Smooth muscle cell (in vitro differentiated cells): ENCODE measurements at regions not wholly inside any gene's neighbourhood (a gene's known extent, or its start where the extent isn't known, plus 50 kb on each side); places are given as distances from the start of the nearest gene placed in this dataset.

Experiments used
- DNase-seq: peaks from one replicate; lab custom pipeline; 2025; ENCODE audit not compliant: unreplicated experiment; lab: John Stamatoyannopoulos, UW
- H2AFZ ChIP-seq: fragments of 200-600 bp; sonication (generic); 2 replicates; pipeline ENCODE4 v1.6.0; 2016; ENCODE audit warnings: antibody characterized with exemption, low read depth, mild to moderate bottlenecking
- H3F3A ChIP-seq: fragments of 200-600 bp; sonication (generic); 2 replicates; pipeline ENCODE4 v1.6.0; 2017; ENCODE audit warnings: antibody characterized with exemption, low read depth
- H3K27ac ChIP-seq: fragments of 200-600 bp; sonication (generic); 2 replicates; pipeline ENCODE4 v1.5.1; 2016; ENCODE audit warnings: low read depth, mild to moderate bottlenecking
- H3K27me3 ChIP-seq: fragments of 200-600 bp; sonication (generic); 2 replicates; pipeline ENCODE4 v1.6.1; 2016; ENCODE audit warnings: low read depth, mild to moderate bottlenecking
- H3K36me3 ChIP-seq: fragments of 200-600 bp; sonication (generic); 2 replicates; pipeline ENCODE4 v1.5.1; 2016; ENCODE audit warnings: low read depth
- H3K4me1 ChIP-seq: fragments of 200-600 bp; sonication (generic); 2 replicates; pipeline ENCODE4 v1.5.1; 2016; ENCODE audit warnings: low read depth
- H3K4me2 ChIP-seq: fragments of 200-600 bp; sonication (generic); 2 replicates; pipeline ENCODE4 v1.6.0; 2016; ENCODE audit warnings: mild to moderate bottlenecking
- H3K4me3 ChIP-seq: fragments of 200-600 bp; sonication (generic); 2 replicates; pipeline ENCODE4 v1.5.1; 2016; ENCODE audit warnings: mild to moderate bottlenecking
- H3K79me2 ChIP-seq: fragments of 200-600 bp; sonication (generic); 2 replicates; pipeline ENCODE4 v1.6.0; 2016; ENCODE audit warnings: low read depth, mild to moderate bottlenecking
- H3K9ac ChIP-seq: fragments of 200-600 bp; sonication (generic); 2 replicates; pipeline ENCODE4 v1.6.0; 2016; ENCODE audit warnings: low read depth
- H3K9me3 ChIP-seq: fragments of 200-600 bp; sonication (generic); replicated peaks from 2 replicates; pipeline ENCODE4 v1.5.1; 2016; ENCODE audit warnings: low read depth
- H4K20me1 ChIP-seq: fragments of 200-600 bp; sonication (generic); 2 replicates; pipeline ENCODE4 v1.6.0; 2016; ENCODE audit warnings: low read depth
- WGBS: methylation state at CpG from one replicate; pipeline ENCODE4 v1.1.7; 2016; ENCODE audit warnings: low lambda C conversion rate; 5-methylcytosine and 5-hydroxymethylcytosine counted together
- TF ChIP-seq, protein P1 (sequence below): fragments of 200-600 bp; sonication (generic); IDR thresholded peaks from 2 replicates; pipeline ENCODE4 v1.5.1; 2017; ENCODE audit warnings: borderline replicate concordance, mild to moderate bottlenecking, antibody characterized with exemption; ENCODE audit not compliant: insufficient read depth, poor library complexity, severe bottlenecking

DNA sequence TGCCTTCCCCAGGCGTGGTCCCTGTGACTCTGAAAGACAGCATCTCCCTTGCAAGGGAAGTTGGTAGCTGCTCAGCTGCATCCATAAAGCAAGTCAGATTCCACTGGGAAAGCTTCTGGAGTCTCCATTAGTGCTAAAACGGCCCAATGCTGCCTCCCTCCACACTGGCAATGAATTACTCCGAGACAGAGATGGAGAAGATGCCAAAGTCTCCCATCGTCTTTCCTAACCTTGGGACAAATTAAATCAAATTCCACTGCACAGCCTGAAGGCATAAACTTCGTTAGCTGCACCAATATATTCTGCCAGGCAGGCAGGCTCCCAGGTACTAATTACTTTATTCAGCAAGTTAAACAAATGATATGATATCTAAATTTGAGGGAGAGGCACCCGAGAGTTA, 106.3 kb upstream of the GJB5 start:
- no peak for DNase-seq
- no peak overlapping the region for H3K4me2 ChIP-seq
- H3K4me3 ChIP-seq: no peak overlapping the region
- TF ChIP-seq, protein P1, sequence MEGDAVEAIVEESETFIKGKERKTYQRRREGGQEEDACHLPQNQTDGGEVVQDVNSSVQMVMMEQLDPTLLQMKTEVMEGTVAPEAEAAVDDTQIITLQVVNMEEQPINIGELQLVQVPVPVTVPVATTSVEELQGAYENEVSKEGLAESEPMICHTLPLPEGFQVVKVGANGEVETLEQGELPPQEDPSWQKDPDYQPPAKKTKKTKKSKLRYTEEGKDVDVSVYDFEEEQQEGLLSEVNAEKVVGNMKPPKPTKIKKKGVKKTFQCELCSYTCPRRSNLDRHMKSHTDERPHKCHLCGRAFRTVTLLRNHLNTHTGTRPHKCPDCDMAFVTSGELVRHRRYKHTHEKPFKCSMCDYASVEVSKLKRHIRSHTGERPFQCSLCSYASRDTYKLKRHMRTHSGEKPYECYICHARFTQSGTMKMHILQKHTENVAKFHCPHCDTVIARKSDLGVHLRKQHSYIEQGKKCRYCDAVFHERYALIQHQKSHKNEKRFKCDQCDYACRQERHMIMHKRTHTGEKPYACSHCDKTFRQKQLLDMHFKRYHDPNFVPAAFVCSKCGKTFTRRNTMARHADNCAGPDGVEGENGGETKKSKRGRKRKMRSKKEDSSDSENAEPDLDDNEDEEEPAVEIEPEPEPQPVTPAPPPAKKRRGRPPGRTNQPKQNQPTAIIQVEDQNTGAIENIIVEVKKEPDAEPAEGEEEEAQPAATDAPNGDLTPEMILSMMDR: no peak
- H3K27me3 ChIP-seq: peaks cover 47% of the 10 kb centered on the region
- H2AFZ ChIP-seq: no peak overlapping the region
- H3K9me3 ChIP-seq: no peaks in the 10 kb centered on the region
- no peaks in the 10 kb centered on the region for H4K20me1 ChIP-seq
- no peak overlapping the region for H3K27ac ChIP-seq
- no peaks in the 10 kb centered on the region for H3K36me3 ChIP-seq
- no peak overlapping the region for H3K9ac ChIP-seq
- 85% methylated on average over 6 of the region's 6 CpGs for WGBS
- H3K4me1 ChIP-seq: no peaks in the 10 kb centered on the region
- no peaks in the 10 kb centered on the region for H3F3A ChIP-seq
- H3K79me2 ChIP-seq: no peaks in the 10 kb centered on the region

DNA sequence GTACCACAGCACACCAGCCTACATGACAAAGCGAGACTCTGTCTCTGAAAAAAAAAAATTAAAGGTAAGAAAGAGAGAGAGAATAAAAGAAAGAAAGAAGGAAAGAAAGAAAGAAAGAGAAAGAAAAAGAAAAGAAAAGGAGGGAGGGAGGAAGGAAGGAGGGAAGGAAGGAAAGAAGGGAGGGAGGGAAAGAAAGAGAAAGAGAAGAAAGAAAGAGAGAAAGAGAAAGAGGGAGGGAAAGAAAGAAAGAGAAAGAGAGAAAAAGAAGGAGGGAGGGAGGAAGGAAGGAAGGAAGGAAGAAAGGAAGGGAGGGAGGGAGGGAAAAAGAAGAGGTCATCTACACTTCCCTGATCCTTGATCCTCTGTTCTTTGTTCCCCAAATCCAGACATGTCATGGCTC, 104.8 kb upstream of the GJB5 start:
- Histone ChIP-seq H3F3A (no peaks in the 10 kb centered on the region), H3K79me2 (no peaks in the 10 kb centered on the region), H3K27me3 (peaks cover 42% of the 10 kb centered on the region), H2AFZ (no peak overlapping the region), H3K4me3 (no peak overlapping the region), H4K20me1 (no peaks in the 10 kb centered on the region), H3K4me2 (no peak overlapping the region), H3K4me1 (no peaks in the 10 kb centered on the region), H3K9ac (no peak overlapping the region), H3K9me3 (no peaks in the 10 kb centered on the region), H3K36me3 (no peaks in the 10 kb centered on the region), H3K27ac (no peak overlapping the region)
- no peak for DNase-seq
- 89% methylated on average over 1 of the region's 1 CpG for WGBS
- TF ChIP-seq, protein P1: no peak

- Histone ChIP-seq H3K27me3 (peaks cover 42% of the 10 kb centered on the region), H3K4me1 (no peaks in the 10 kb centered on the region), H3K4me2 (no peak overlapping the region), H3F3A (no peaks in the 10 kb centered on the region), H3K79me2 (no peaks in the 10 kb centered on the region), H3K4me3 (no peak overlapping the region), H4K20me1 (no peaks in the 10 kb centered on the region), H3K9me3 (no peaks in the 10 kb centered on the region), H2AFZ (no peak overlapping the region), H3K36me3 (no peaks in the 10 kb centered on the region), H3K27ac (no peak overlapping the region), H3K9ac (no peak overlapping the region)
- no peak for DNase-seq
- WGBS: 91% methylated on average over 11 of the region's 11 CpGs
- TF ChIP-seq, protein P1: no peak
Measured at GRCh38 chr1:34650800-34651199, 104.0 kb upstream of the GJB5 start.

GRCh38 chr1:34653110-34653509, 101.7 kb upstream of the GJB5 start:
- DNase-seq: no peak

More at GRCh38 chr1:34653110-34653509, 101.7 kb upstream of the GJB5 start:
- Histone ChIP-seq H3K27ac (no peak overlapping the region), H3K4me1 (peaks cover 6% of the 10 kb centered on the region), H3K9ac (no peak overlapping the region), H3K79me2 (no peaks in the 10 kb centered on the region), H2AFZ (no peak overlapping the region), H3F3A (no peaks in the 10 kb centered on the region), H3K9me3 (no peaks in the 10 kb centered on the region), H3K4me2 (no peak overlapping the region), H3K36me3 (no peaks in the 10 kb centered on the region), H4K20me1 (no peaks in the 10 kb centered on the region), H3K27me3 (peaks cover 44% of the 10 kb centered on the region), H3K4me3 (no peak overlapping the region)
- WGBS: 88% methylated on average over 7 of the region's 7 CpGs
- TF ChIP-seq, protein P1: no peak
